Neural progenitor cell (in vitro differentiated cells): ENCODE measurements at regions not wholly inside any gene's neighbourhood (a gene's known extent, or its start where the extent isn't known, plus 50 kb on each side); places are given as distances from the start of the nearest gene placed in this dataset.

Source experiments
- EZH2phosphoT487 ChIP-seq: fragments of 200-600 bp; sonication (generic); IDR thresholded peaks from 2 replicates; pipeline ENCODE4 v1.6.1; 2017; ENCODE audit warnings: antibody characterized with exemption
- TF ChIP-seq, protein P1 (sequence below): fragments of 200-600 bp; sonication (generic); IDR thresholded peaks from 2 replicates; pipeline ENCODE4 v1.5.1; 2017; ENCODE audit warnings: antibody characterized with exemption, mild to moderate bottlenecking

DNA sequence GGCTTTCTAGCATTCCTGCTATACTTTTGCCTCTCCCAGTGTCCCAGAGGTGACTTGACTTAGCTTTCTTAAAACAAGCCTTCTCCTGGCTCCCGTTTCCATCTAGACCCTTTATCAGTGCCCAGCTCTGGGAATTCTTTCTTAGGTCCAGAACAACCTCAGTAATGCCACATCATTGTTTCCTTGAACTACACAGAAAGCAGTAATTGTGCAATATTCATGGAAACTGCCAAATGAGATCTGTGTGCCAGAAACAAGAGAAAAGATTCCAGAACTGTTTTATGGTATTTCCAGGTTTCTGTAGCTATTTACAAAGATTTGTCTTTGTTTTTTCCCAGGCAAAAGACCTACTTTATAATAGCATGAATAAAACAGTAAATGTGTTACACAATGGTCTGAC, 391.3 kb downstream of the SLCO4C1 start:
- no peak for TF ChIP-seq EZH2phosphoT487
- TF ChIP-seq, protein P1, sequence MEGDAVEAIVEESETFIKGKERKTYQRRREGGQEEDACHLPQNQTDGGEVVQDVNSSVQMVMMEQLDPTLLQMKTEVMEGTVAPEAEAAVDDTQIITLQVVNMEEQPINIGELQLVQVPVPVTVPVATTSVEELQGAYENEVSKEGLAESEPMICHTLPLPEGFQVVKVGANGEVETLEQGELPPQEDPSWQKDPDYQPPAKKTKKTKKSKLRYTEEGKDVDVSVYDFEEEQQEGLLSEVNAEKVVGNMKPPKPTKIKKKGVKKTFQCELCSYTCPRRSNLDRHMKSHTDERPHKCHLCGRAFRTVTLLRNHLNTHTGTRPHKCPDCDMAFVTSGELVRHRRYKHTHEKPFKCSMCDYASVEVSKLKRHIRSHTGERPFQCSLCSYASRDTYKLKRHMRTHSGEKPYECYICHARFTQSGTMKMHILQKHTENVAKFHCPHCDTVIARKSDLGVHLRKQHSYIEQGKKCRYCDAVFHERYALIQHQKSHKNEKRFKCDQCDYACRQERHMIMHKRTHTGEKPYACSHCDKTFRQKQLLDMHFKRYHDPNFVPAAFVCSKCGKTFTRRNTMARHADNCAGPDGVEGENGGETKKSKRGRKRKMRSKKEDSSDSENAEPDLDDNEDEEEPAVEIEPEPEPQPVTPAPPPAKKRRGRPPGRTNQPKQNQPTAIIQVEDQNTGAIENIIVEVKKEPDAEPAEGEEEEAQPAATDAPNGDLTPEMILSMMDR: no peak
